ENCODE measurements at regions not wholly inside any gene's neighbourhood (a gene's known extent, or its start where the extent isn't known, plus 50 kb on each side); places are given as distances from the start of the nearest gene placed in this dataset.
A peak's percentile ranks its signal among the peaks of the same experiment; 100 is the strongest.

DNA sequence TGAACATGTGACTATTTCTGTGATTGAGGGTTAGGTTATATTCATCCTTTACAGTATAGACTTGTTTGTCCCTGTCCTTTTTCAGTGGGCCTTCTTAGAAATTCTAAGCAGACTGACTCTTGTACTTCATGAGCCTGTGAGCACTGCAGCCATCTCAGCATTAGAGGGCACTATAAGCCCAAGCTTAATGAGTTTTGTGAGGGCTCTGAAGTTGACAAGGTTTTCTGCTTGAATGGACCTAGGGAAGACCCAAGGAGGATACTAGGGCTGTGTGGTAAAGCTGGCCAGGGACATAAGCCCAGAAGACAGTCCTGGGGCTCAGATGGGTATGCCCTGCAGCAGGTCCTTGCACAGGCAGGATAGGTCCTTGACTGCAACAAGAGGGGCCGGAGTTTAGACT is 126.5 kb downstream of the MRPS30 start:
- Histone ChIP-seq H3K27ac (no peak overlapping the region), H3K27me3 (no peaks in the 10 kb centered on the region), H3K36me3 (no peaks in the 10 kb centered on the region), H3K4me1 (no peaks in the 10 kb centered on the region), H3K4me3 (no peak overlapping the region), H3K9me3 (peaks cover 0 to 7% (median 0%) of the 10 kb centered on the region in 12 donors)
- WGBS, 4 donors = 85 to 97% (median 92%) methylated on average over 1 of the region's 1 CpG; no CpG with 5 or more reads in 1 of the 4 donors
- ATAC-seq (no peak), DNase-seq (no peak)
- peak in 1 of 12 donors; percentile 14 for TF ChIP-seq CTCF (IDR thresholded peaks at IDR 0.05)
- TF ChIP-seq POLR2A (IDR thresholded peaks at IDR 0.05) = no peak
- intact Hi-C loops (cut with DNase I) = no loop called here

DNA sequence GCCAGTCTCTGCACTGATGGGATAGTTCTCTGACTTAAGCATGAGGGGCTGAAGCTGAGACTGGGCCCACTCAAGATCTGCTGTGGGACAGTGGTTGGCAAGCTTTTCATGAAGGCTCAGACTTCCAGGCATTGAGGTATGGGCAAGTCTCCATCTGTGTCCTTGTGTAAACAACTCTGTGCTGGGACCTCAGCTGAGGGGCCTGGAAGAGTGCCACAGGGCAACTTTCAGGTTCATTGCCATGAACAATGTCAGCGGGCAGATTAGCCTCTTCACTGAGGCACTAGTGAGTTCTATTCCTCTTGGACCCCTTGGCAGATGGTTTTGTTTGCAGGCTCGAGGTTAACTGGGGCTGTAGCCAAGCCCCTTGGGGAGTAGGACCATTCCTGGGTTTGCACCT is 127.1 kb downstream of the MRPS30 start:
- Histone ChIP-seq H3K9me3 (peaks cover 0 to 7% (median 0%) of the 10 kb centered on the region in 12 donors), H3K4me3 (no peak overlapping the region), H3K4me1 (no peaks in the 10 kb centered on the region), H3K27ac (no peak overlapping the region), H3K27me3 (no peaks in the 10 kb centered on the region), H3K36me3 (no peaks in the 10 kb centered on the region)
- ATAC-seq (no peak), DNase-seq (no peak)
- TF ChIP-seq CTCF (IDR thresholded peaks at IDR 0.05) (no peak), POLR2A (IDR thresholded peaks at IDR 0.05) (no peak)
- intact Hi-C loops (cut with DNase I) = no loop called here
- WGBS, 4 donors = 65 to 69% (median 67%) methylated on average over 2 of the region's 2 CpGs

GRCh38 chr5:44942524-44943001 is 133.8 kb downstream of the MRPS30 start:
- Histone ChIP-seq H3K4me1 (no peaks in the 10 kb centered on the region), H3K27me3 (no peaks in the 10 kb centered on the region), H3K27ac (no peak overlapping the region), H3K36me3 (no peaks in the 10 kb centered on the region), H3K9me3 (no peaks in the 10 kb centered on the region), H3K4me3 (no peak overlapping the region)
- no peak for DNase-seq
- TF ChIP-seq CTCF (IDR thresholded peaks at IDR 0.05) = no peak
- no peak for TF ChIP-seq POLR2A (IDR thresholded peaks at IDR 0.05)
- intact Hi-C loops (cut with DNase I) = no loop called here
- no peak for ATAC-seq
- 51 to 67% (median 58%) methylated on average over 4 of the region's 4 CpGs for WGBS, 4 donors

DNA sequence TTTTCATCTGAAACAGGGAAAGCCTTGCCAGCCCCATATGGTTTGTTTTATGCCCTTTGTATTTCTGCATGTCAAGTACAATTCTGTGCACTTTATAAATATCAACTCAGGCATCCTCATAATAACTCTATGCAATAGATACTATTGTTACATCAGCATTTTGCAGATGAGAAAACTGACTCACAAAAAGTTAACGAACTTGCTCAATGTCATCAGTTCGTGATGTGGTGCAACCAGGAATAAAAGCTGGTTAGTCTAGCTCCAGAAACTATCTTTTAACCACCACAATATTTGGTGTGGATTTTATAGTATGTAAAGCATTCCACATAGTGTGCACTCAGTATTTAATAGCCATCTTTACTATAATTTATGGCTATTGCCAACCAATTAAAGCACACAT is 134.9 kb downstream of the MRPS30 start:
- H3K9me3 ChIP-seq = no peaks in the 10 kb centered on the region
- intact Hi-C loops (cut with DNase I) = no loop called here
- WGBS, 4 donors = 74 to 83% (median 76%) methylated on average over 2 of the region's 2 CpGs
- H3K4me1 ChIP-seq = no peaks in the 10 kb centered on the region
- no peak for DNase-seq
- ATAC-seq = no peak
- H3K27me3 ChIP-seq = no peaks in the 10 kb centered on the region
- no peaks in the 10 kb centered on the region for H3K36me3 ChIP-seq
- H3K4me3 ChIP-seq = no peak overlapping the region
- no peak for TF ChIP-seq CTCF (IDR thresholded peaks at IDR 0.05)
- no peak for TF ChIP-seq POLR2A (IDR thresholded peaks at IDR 0.05)
- no peak overlapping the region for H3K27ac ChIP-seq

All from heart left ventricle (tissue), 16 donors.